ENCODE measurements at regions not wholly inside any gene's neighbourhood (a gene's known extent, or its start where the extent isn't known, plus 50 kb on each side); places are given as distances from the start of the nearest gene placed in this dataset.

GRCh38 chr2:145038041-145038525 lies 518.2 kb upstream of the ZEB2 start:
- no peaks in the 10 kb centered on the region for H3K36me3 ChIP-seq (ENCODE audit: insufficient read depth)
- DNase-seq (ENCODE audit: low spot score) (no peak), ATAC-seq (no peak)
- no peak overlapping the region for H3K4me3 ChIP-seq
- no peaks in the 10 kb centered on the region for H3K27me3 ChIP-seq (ENCODE audit: insufficient read depth)
- no peaks in the 10 kb centered on the region for H3K79me2 ChIP-seq (replicated peaks; ENCODE audit: insufficient read depth)
- peak overlapping the region; percentile 68; the same call in 1 of the 2 replicates for H2AFZ ChIP-seq
- Mint-ChIP-seq H3K9me3 (no peaks in the 10 kb centered on the region; the same call in 1 of the 3 replicates), H3K4me1 (peaks cover 10% of the 10 kb centered on the region), H3K4me3 (no peak overlapping the region), H3K27me3 (ENCODE audit: insufficient read depth, low read depth, poor library complexity) (peaks cover 5% of the 10 kb centered on the region), H3K27ac (0 out of 2 replicates have a peak overlapping the region, but pooled peaks have one; percentile 37), H3K36me3 (ENCODE audit: low read depth) (no peaks in the 10 kb centered on the region)
- H3K9me2 ChIP-seq (ENCODE audit: insufficient read depth) = peaks cover 3% of the 10 kb centered on the region; the same call in 1 of the 2 replicates
- H3K4me1 ChIP-seq (ENCODE audit: insufficient read depth) = peaks cover 10% of the 10 kb centered on the region
- no peak overlapping the region for H3K27ac ChIP-seq (ENCODE audit: low read depth)
- TF ChIP-seq NANOG (IDR thresholded peaks at IDR 0.05; ENCODE audit: borderline replicate concordance) (no peak), ZNF114 (CRISPR knock-in tag; IDR thresholded peaks at IDR 0.05) (no peak), POLR2AphosphoS5 (IDR thresholded peaks at IDR 0.05; ENCODE audit: low read depth) (no peak), REST (IDR thresholded peaks at IDR 0.05; ENCODE audit: unreplicated experiment) (no peak), EZH2phosphoT487 (IDR thresholded peaks at IDR 0.05; ENCODE audit: unreplicated experiment) (no peak), EZH2 (IDR thresholded peaks at IDR 0.05; ENCODE audit: low read depth, unreplicated experiment) (no peak), STAT1 (IDR thresholded peaks at IDR 0.05; ENCODE audit: unreplicated experiment) (no peak), ZNF331 (CRISPR knock-in tag; IDR thresholded peaks at IDR 0.05; ENCODE audit: low read depth) (no peak), ZNF462 (CRISPR knock-in tag; IDR thresholded peaks at IDR 0.05) (no peak), JUNB (IDR thresholded peaks at IDR 0.05; ENCODE audit: unreplicated experiment) (no peak), CREB1 (CRISPR knock-in tag; IDR thresholded peaks at IDR 0.05; ENCODE audit: low read depth) (no peak)
- TF ChIP-seq, protein P1, sequence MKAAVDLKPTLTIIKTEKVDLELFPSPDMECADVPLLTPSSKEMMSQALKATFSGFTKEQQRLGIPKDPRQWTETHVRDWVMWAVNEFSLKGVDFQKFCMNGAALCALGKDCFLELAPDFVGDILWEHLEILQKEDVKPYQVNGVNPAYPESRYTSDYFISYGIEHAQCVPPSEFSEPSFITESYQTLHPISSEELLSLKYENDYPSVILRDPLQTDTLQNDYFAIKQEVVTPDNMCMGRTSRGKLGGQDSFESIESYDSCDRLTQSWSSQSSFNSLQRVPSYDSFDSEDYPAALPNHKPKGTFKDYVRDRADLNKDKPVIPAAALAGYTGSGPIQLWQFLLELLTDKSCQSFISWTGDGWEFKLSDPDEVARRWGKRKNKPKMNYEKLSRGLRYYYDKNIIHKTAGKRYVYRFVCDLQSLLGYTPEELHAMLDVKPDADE (IDR thresholded peaks at IDR 0.05) = no peak
- TF ChIP-seq, protein P2, sequence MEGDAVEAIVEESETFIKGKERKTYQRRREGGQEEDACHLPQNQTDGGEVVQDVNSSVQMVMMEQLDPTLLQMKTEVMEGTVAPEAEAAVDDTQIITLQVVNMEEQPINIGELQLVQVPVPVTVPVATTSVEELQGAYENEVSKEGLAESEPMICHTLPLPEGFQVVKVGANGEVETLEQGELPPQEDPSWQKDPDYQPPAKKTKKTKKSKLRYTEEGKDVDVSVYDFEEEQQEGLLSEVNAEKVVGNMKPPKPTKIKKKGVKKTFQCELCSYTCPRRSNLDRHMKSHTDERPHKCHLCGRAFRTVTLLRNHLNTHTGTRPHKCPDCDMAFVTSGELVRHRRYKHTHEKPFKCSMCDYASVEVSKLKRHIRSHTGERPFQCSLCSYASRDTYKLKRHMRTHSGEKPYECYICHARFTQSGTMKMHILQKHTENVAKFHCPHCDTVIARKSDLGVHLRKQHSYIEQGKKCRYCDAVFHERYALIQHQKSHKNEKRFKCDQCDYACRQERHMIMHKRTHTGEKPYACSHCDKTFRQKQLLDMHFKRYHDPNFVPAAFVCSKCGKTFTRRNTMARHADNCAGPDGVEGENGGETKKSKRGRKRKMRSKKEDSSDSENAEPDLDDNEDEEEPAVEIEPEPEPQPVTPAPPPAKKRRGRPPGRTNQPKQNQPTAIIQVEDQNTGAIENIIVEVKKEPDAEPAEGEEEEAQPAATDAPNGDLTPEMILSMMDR (conservative IDR thresholded peaks at IDR 0.05; ENCODE audit: low read depth in 2 of 2) = no peak
- H4K20me1 ChIP-seq (replicated peaks; ENCODE audit: insufficient read depth) = no peaks in the 10 kb centered on the region
- no peaks in the 10 kb centered on the region for H3F3A ChIP-seq (replicated peaks; ENCODE audit: low read depth)
- H3K4me2 ChIP-seq = no peak overlapping the region

Data from GM23338 (cell line).